ENCODE measurements at regions not wholly inside any gene's neighbourhood (a gene's known extent, or its start where the extent isn't known, plus 50 kb on each side); places are given as distances from the start of the nearest gene placed in this dataset.

GRCh38 chr14:21723431-21724045 is 49.9 kb upstream of the OR4E1 start:
- Histone ChIP-seq H3K27me3 (ENCODE audit: control insufficient read depth, insufficient read depth, low read length) (peaks cover 4% of the 10 kb centered on the region), H3K9me3 (ENCODE audit: control insufficient read depth, low read length) (no peaks in the 10 kb centered on the region), H3K9ac (ENCODE audit: low read length) (no peak overlapping the region), H3K36me3 (ENCODE audit: control insufficient read depth, insufficient read depth, low read length) (no peaks in the 10 kb centered on the region), H3K4me1 (ENCODE audit: control insufficient read depth, insufficient read depth, low read length) (no peaks in the 10 kb centered on the region), H3K4me3 (ENCODE audit: low read length) (no peak overlapping the region)

All from mucosa of stomach (tissue), 1 donor.